T-helper 1 cell treated with Interleukin-12 subunit alpha and Interleukin-12 subunit beta and Interleukin-4 antibody, amounts not matched to agents 30 μg/mL and 1 μg/mL, for 36 hours (primary cell): ENCODE measurements at regions not wholly inside any gene's neighbourhood (a gene's known extent, or its start where the extent isn't known, plus 50 kb on each side); places are given as distances from the start of the nearest gene placed in this dataset.

ENCODE experiments used
- H3K27ac Mint-ChIP-seq: one replicate; pipeline ENCODE4 v1.8.0; 2021; ENCODE audit warnings: mild to moderate bottlenecking, mixed read lengths
- H3K27me3 Mint-ChIP-seq: one replicate; pipeline ENCODE4 v1.8.0; 2021; ENCODE audit warnings: low read depth, mixed read lengths
- H3K36me3 Mint-ChIP-seq: one replicate; pipeline ENCODE4 v1.8.0; 2021; ENCODE audit warnings: low read depth, mixed read lengths
- H3K4me1 Mint-ChIP-seq: one replicate; pipeline ENCODE4 v1.8.0; 2021; ENCODE audit warnings: low read depth, mixed read lengths
- H3K4me3 Mint-ChIP-seq: one replicate; pipeline ENCODE4 v1.8.0; 2021; ENCODE audit warnings: mild to moderate bottlenecking, moderate library complexity, mixed read lengths
- H3K9me3 Mint-ChIP-seq: one replicate; pipeline ENCODE4 v1.8.0; 2021; ENCODE audit warnings: mixed read lengths

GRCh38 chr15:100737214-100737613 lies 134.8 kb downstream of the ASB7 start:
- H3K4me3 Mint-ChIP-seq, result no peak overlapping the region
- H3K9me3 Mint-ChIP-seq, result peaks cover 3% of the 10 kb centered on the region
- no peaks in the 10 kb centered on the region for H3K4me1 Mint-ChIP-seq
- H3K27me3 Mint-ChIP-seq, result peaks cover 6% of the 10 kb centered on the region
- H3K27ac Mint-ChIP-seq, result no peak overlapping the region
- no peaks in the 10 kb centered on the region for H3K36me3 Mint-ChIP-seq

- H3K36me3 Mint-ChIP-seq, result no peaks in the 10 kb centered on the region
- peaks cover 13% of the 10 kb centered on the region for H3K27me3 Mint-ChIP-seq
- H3K4me1 Mint-ChIP-seq, result no peaks in the 10 kb centered on the region
- H3K27ac Mint-ChIP-seq, result no peak overlapping the region
- H3K4me3 Mint-ChIP-seq, result no peak overlapping the region
- H3K9me3 Mint-ChIP-seq, result peaks cover 3% of the 10 kb centered on the region
Measured at GRCh38 chr15:100738614-100739013, 136.2 kb downstream of the ASB7 start.

DNA sequence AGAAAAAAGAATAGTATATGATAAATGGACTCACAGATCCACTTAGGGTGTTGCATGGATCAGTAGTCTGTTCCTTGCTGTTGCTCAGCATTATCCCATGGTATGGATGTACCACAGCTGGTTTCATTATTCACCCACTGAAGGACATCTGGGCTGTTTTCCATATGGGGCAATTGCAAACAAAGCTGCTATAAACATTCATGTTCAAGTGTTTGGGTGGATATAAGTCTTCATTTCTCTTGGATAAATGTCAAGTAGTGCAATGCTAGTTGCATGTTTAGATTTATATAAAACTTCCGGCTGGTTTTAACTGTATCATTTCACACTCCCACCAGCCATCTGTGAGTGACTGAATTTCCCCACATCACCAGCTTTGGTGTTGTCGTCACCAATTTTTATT lies 137.7 kb downstream of the ASB7 start:
- Mint-ChIP-seq H3K27me3 (peaks cover 25% of the 10 kb centered on the region), H3K4me1 (no peaks in the 10 kb centered on the region), H3K36me3 (no peaks in the 10 kb centered on the region), H3K4me3 (no peak overlapping the region), H3K9me3 (no peaks in the 10 kb centered on the region), H3K27ac (no peak overlapping the region)

GRCh38 chr15:100751585-100751984 lies 128.0 kb upstream of the ALDH1A3 start:
- Mint-ChIP-seq H3K36me3 (no peaks in the 10 kb centered on the region), H3K27me3 (peaks cover 43% of the 10 kb centered on the region), H3K4me3 (no peak overlapping the region), H3K9me3 (peaks cover 12% of the 10 kb centered on the region), H3K27ac (no peak overlapping the region), H3K4me1 (no peaks in the 10 kb centered on the region)

DNA sequence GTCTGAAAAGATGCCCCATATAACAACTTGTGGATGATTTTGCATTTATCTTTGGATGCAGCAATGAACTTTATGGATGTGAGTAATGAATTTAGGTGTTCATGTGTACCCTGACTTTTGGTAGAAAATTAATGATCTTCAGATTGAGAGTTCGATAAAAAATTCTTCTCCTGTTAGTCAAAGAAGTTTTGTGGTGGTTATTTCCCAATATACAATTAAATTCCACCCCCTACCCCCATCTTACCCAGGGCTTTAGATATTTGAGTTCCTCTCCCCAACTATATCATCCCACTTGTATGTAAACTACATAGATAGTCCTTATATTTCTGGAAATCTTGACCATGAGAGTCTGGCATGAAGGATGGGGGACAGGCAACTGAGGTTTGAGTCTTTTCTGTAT lies 126.1 kb upstream of the ALDH1A3 start:
- Mint-ChIP-seq H3K4me3 (no peak overlapping the region), H3K27me3 (peaks cover 35% of the 10 kb centered on the region), H3K27ac (no peak overlapping the region), H3K4me1 (no peaks in the 10 kb centered on the region), H3K9me3 (peaks cover under 1% of the 10 kb centered on the region), H3K36me3 (no peaks in the 10 kb centered on the region)

GRCh38 chr15:100757661-100758060 lies 122.0 kb upstream of the ALDH1A3 start:
- Mint-ChIP-seq H3K27me3 (peaks cover 30% of the 10 kb centered on the region), H3K4me1 (peaks cover 3% of the 10 kb centered on the region), H3K9me3 (no peaks in the 10 kb centered on the region), H3K4me3 (no peak overlapping the region), H3K36me3 (no peaks in the 10 kb centered on the region), H3K27ac (no peak overlapping the region)

- H3K36me3 Mint-ChIP-seq, result no peaks in the 10 kb centered on the region
- H3K4me3 Mint-ChIP-seq, result no peak overlapping the region
- H3K9me3 Mint-ChIP-seq, result no peaks in the 10 kb centered on the region
- peaks cover 3% of the 10 kb centered on the region for H3K4me1 Mint-ChIP-seq
- H3K27ac Mint-ChIP-seq, result no peak overlapping the region
- peaks cover 30% of the 10 kb centered on the region for H3K27me3 Mint-ChIP-seq
Measured at GRCh38 chr15:100758555-100758954, 121.1 kb upstream of the ALDH1A3 start.

DNA sequence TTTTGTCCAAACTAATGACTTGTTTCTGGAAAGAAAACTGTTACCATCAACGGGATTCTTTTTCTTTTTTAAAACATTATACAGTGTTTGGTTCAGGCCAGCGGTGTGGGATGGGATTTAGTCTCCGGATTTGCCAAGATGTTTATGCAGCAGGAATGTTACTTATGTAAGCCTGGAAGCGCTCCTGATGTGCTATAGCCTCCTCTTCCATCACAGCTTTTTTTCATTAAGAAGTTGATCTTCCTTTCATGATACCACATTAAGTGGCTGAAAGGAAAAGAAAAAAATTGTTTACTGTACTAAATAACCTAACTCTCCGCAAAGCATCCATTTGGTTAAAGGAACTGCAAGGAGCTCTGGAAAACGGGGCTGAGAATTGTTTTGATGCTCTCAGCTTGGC lies 120.5 kb upstream of the ALDH1A3 start:
- H3K4me1 Mint-ChIP-seq, result peaks cover 3% of the 10 kb centered on the region
- no peak overlapping the region for H3K4me3 Mint-ChIP-seq
- H3K27ac Mint-ChIP-seq, result no peak overlapping the region
- no peaks in the 10 kb centered on the region for H3K9me3 Mint-ChIP-seq
- H3K27me3 Mint-ChIP-seq, result peaks cover 30% of the 10 kb centered on the region
- H3K36me3 Mint-ChIP-seq, result no peaks in the 10 kb centered on the region

DNA sequence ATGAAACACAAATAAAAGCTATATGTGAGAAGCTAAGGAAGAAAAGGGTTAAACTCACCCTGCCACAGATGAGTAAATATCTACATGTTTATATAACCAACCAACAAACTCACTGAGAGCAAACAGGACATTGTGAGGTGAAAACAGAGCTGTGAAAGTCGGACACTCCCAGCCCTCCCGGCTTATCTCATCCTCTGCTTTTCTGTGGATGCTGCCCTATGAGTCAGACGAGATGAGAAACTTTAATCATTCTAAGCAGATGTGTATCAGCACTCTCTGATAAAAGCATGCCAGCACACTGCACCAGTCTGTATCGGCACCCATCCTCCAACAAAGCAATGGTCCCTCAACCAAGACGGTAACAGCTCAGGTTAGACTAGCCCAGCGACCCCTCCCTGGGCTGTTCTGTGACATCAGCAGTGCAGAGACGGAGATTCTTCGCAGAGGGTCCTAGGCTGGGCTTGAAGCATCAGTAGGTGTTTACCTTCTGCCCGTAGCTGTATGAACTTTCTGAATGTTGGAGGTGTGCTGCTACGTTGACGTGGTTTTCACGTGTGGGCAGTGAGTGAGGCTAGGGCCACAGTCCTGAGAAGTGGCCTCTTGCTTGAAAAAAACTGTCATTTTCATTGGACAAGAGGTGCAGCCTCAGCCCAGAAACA lies 119.8 kb upstream of the ALDH1A3 start:
- Mint-ChIP-seq H3K27ac (no peak overlapping the region), H3K36me3 (no peaks in the 10 kb centered on the region), H3K27me3 (peaks cover 26% of the 10 kb centered on the region), H3K9me3 (no peaks in the 10 kb centered on the region), H3K4me1 (peaks cover 3% of the 10 kb centered on the region), H3K4me3 (no peak overlapping the region)

GRCh38 chr15:100760357-100760903 lies 119.2 kb upstream of the ALDH1A3 start:
- no peaks in the 10 kb centered on the region for H3K36me3 Mint-ChIP-seq
- no peak overlapping the region for H3K27ac Mint-ChIP-seq
- H3K4me3 Mint-ChIP-seq, result no peak overlapping the region
- peaks cover 23% of the 10 kb centered on the region for H3K27me3 Mint-ChIP-seq
- H3K4me1 Mint-ChIP-seq, result peaks cover 3% of the 10 kb centered on the region
- H3K9me3 Mint-ChIP-seq, result no peaks in the 10 kb centered on the region

DNA sequence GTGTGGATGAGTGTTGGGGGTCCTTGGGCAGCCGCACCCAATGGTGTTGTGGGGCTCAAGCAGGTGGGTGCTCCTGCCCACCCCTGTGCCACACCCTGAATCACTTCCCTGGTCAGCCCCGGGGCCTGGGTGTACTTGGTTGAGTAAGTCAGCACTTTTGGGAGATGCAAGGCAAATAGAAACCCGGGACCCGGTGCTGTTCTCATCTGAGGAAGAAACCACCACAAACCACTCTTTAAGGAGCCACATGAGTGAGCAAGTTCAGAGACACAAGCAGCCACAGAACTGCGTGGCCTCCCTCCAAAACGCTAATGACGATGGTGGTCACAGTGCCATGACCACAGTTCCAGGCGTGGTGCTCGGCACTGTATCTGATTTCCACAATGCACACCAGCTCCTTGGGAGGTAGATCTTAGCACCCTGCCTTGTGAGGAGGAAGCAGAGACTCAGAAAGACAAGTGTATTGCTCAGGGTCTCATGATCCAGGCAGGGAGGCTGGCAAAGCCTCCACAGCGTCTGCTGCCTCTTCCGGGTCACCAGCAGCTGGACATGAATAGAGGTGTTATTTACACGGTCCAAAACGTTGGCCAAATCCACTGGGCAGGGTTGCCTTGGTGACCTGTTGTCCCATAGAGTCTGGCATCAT lies 118.2 kb upstream of the ALDH1A3 start:
- H3K36me3 Mint-ChIP-seq, result no peaks in the 10 kb centered on the region
- peaks cover 3% of the 10 kb centered on the region for H3K4me1 Mint-ChIP-seq
- peaks cover 16% of the 10 kb centered on the region for H3K27me3 Mint-ChIP-seq
- no peak overlapping the region for H3K27ac Mint-ChIP-seq
- H3K4me3 Mint-ChIP-seq, result no peak overlapping the region
- H3K9me3 Mint-ChIP-seq, result no peaks in the 10 kb centered on the region

DNA sequence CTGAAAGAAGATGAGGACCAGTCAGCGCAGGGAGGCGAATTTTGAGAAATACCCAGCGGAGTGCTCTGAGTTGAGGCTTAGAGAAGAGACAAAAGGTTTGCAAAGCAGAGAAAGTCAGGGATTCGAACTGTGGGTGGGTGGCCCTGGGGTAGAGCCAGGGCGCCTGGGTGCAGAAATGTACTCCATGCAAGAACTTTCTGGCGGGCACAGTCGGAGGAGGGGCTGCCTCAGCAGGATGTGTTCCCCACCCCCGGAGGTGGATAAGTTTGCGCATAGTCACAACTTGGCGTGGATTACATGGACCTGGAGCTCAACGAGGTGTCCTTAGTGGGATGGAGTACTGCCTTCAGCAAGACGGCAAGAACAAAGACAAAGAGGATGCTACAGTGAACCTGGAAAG lies 117.3 kb upstream of the ALDH1A3 start:
- no peaks in the 10 kb centered on the region for H3K9me3 Mint-ChIP-seq
- H3K36me3 Mint-ChIP-seq, result no peaks in the 10 kb centered on the region
- H3K4me1 Mint-ChIP-seq, result peaks cover 3% of the 10 kb centered on the region
- H3K27me3 Mint-ChIP-seq, result peaks cover 12% of the 10 kb centered on the region
- H3K4me3 Mint-ChIP-seq, result no peak overlapping the region
- no peak overlapping the region for H3K27ac Mint-ChIP-seq

DNA sequence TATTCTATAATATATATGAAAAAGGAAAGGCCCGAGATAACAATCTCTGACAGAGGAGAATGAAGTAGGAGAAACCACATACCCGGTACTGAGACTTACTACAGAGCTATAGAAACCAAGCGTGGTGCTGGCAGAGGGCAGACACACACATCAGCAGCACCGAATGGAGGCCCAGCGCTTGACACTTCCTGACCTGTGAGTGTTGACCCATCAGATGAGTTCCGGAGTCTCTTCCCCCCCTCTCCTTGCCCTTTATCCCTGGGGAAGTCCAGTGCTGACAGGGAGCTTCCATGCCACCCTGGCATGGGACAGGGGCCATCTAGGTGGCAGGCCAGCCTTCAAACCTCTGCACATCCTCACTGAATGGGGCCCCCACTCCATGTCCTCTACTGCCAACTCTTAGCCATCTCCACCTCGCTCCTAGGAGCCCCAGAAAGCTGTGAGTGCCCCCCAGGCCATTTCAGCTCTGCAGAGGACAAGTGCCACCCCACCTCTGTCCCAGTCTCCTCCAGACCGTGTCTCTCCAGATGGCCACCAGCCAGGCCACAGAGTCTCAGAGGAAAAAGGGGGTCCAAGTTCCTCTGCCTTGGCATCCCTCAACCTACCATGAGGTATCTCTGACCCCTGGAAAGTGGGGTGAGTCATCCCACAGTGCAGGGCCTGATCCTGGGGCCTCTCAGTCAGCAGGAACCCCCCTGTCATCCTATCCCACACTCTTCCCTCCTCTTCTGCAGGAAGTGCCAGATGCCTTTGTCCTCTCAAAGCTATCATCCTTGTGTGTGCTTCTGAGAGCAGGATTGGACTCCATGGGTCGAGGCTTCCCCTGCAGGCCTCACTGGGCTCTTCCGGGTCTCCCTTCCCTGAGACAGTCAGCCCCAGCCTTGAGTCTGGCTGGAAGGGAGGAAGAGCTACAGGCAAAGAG lies 116.5 kb upstream of the ALDH1A3 start:
- no peak overlapping the region for H3K4me3 Mint-ChIP-seq
- H3K36me3 Mint-ChIP-seq, result no peaks in the 10 kb centered on the region
- no peak overlapping the region for H3K27ac Mint-ChIP-seq
- peaks cover 8% of the 10 kb centered on the region for H3K27me3 Mint-ChIP-seq
- peaks cover 3% of the 10 kb centered on the region for H3K4me1 Mint-ChIP-seq
- H3K9me3 Mint-ChIP-seq, result no peaks in the 10 kb centered on the region

DNA sequence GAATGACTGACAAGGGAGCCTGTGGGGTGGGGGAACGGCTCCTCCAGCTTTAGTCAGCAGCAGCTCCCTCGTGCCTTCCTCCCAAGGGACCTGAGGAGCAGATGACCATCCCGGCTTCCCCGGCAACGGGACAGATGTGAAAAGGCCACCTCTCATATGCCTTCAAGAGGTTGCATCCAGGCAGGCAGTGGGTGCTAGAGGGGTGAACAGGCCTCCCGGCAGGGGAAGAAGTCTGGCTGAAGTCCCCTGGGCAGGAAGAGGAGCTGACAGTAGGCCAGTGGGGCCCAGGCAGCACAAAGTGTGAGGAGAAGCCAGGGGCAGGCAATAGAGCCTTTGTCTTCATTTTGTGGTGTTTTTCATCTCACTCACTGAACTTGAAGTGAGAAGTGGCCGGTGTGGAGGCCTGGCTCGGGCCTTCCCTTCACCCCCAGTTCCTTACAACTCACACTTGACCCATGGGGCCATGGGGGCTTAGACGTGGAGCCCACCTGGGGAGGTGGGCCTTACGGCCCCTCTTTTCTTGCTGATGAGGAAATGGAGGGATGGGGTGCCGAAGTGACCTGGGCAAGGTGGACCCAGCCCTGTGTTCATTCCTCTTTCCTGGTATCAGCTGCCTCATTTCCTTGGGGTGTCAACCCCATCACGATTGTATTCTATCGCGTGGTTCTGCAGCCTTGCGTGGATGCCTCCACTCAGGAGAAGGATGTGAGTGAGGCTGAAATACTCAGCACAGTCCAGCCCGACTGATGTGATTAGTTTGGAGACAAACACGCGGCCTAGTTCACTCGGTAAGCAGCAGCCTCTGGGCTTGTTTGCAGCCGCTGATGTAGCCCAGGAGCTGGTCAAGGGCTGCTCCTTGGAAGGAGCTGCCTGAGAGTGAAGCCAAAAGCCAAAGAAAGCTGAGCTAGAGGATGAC lies 115.5 kb upstream of the ALDH1A3 start:
- no peaks in the 10 kb centered on the region for H3K9me3 Mint-ChIP-seq
- peaks cover 8% of the 10 kb centered on the region for H3K27me3 Mint-ChIP-seq
- H3K4me1 Mint-ChIP-seq, result peaks cover 3% of the 10 kb centered on the region
- H3K4me3 Mint-ChIP-seq, result no peak overlapping the region
- no peak overlapping the region for H3K27ac Mint-ChIP-seq
- H3K36me3 Mint-ChIP-seq, result no peaks in the 10 kb centered on the region
